T-helper 17 cell (primary cell): ENCODE measurements at regions not wholly inside any gene's neighbourhood (a gene's known extent, or its start where the extent isn't known, plus 50 kb on each side); places are given as distances from the start of the nearest gene placed in this dataset.
A peak's percentile ranks its signal among the peaks of the same experiment; 100 is the strongest.

Experiments used
- ATAC-seq: fragments of 150-1000 bp; cut with Tn5 transposase; 2 replicates; pipeline ENCODE4 v1.10.0; 2021; ENCODE audit warnings: mild to moderate bottlenecking, moderate library complexity
- DNase-seq, 3 donors: peaks; one replicate each; pipeline versions ENCODE4 v3.0.0 to v3.0.0-alpha.2; 2020 to 2021
- H3K9me3 ChIP-seq: one replicate; pipeline ENCODE4 v1.7.0; 2013; ENCODE audit warnings: low read length, mild to moderate bottlenecking; ENCODE audit not compliant: control insufficient read depth, poor library complexity, severe bottlenecking
- H3K27ac Mint-ChIP-seq: one replicate; pipeline ENCODE4 v1.8.0; 2022; ENCODE audit warnings: mild to moderate bottlenecking, moderate library complexity, mixed read lengths
- H3K27me3 Mint-ChIP-seq: one replicate; pipeline ENCODE4 v1.8.0; 2022; ENCODE audit warnings: mixed read lengths
- H3K36me3 Mint-ChIP-seq: one replicate; pipeline ENCODE4 v1.8.0; 2022; ENCODE audit warnings: low read depth, mixed read lengths
- H3K4me1 Mint-ChIP-seq: one replicate; pipeline ENCODE4 v1.8.0; 2022; ENCODE audit warnings: mild to moderate bottlenecking, mixed read lengths
- H3K4me3 Mint-ChIP-seq: one replicate; pipeline ENCODE4 v1.8.0; 2022; ENCODE audit warnings: mild to moderate bottlenecking, moderate library complexity, mixed read lengths

DNA sequence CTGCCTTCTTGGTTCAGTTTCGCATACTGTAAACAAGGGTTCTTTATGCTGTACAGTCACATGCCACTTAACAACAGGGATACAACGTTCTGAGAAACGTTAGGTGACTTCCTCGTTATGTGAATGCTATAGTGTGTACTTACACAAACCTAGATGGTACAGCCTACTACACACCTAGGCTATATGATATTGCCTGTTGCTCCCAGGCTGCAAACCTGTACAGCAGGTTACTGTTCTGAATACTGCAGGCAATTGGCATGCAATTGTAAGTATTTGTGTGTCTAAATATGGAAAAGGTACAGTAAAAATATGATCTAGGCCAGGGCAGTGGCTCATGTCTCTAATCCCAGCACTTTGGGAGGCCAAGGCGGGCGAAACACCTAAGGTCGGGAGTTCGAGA, 85.7 kb upstream of the PRDM11 start:
- peaks cover 3% of the 10 kb centered on the region for H3K4me1 Mint-ChIP-seq
- ATAC-seq = no peak
- H3K4me3 Mint-ChIP-seq = no peak overlapping the region

DNA sequence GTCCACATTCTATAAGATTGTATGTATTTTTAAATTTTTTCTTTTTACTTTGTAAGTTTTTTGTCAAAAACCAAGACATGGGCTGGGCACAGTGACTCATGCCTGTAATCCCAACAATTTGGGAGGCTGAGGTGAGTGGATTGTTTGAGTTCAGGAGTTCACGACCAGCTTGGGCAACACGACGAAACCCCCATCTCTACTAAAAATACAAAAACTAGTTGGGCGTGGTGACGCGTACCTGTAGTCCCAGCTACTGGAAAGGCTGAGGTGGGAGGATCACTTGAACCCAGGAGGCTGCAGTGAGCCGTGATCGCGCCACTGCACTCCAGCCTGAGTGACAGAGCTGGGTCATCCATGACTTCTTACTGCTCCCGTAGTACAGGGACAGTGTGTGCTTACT, 84.8 kb upstream of the PRDM11 start:
- ATAC-seq (no peak), DNase-seq (no peak)
- Mint-ChIP-seq H3K4me1 (peaks cover 3% of the 10 kb centered on the region), H3K27ac (no peak overlapping the region), H3K36me3 (peaks cover 2% of the 10 kb centered on the region), H3K27me3 (peaks cover 8% of the 10 kb centered on the region), H3K4me3 (no peak overlapping the region)
- peaks cover 3% of the 10 kb centered on the region for H3K9me3 ChIP-seq

More for the DNA sequence above, 85.7 kb upstream of the PRDM11 start:
- H3K36me3 Mint-ChIP-seq = peaks cover 2% of the 10 kb centered on the region
- H3K9me3 ChIP-seq = no peaks in the 10 kb centered on the region
- H3K27ac Mint-ChIP-seq = no peak overlapping the region
- no peak for DNase-seq
- peaks cover 8% of the 10 kb centered on the region for H3K27me3 Mint-ChIP-seq

DNA sequence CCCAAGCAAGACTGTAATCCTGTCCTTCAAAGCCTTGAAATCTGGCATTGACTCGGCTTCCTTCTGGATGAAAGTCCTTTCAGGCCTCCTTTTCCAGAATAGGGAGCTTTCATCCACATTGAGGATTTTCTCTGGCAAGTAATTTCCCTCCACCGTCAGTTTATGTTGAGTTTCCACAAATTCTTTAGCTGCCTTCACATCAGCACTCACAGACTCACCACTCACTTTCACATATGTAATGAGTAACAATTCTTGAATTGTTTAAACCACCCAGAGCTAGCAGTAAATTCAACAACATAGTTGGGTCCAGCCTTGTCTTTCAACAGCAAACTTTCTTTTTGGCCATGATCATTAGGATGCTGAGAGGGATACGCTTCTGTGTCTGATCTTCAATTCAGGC, 84.3 kb upstream of the PRDM11 start:
- H3K9me3 ChIP-seq = peaks cover 4% of the 10 kb centered on the region
- H3K27me3 Mint-ChIP-seq = peaks cover 8% of the 10 kb centered on the region
- ATAC-seq = no peak
- H3K27ac Mint-ChIP-seq = no peak overlapping the region
- no peak for DNase-seq
- H3K4me3 Mint-ChIP-seq = no peak overlapping the region
- peaks cover 3% of the 10 kb centered on the region for H3K4me1 Mint-ChIP-seq
- H3K36me3 Mint-ChIP-seq = peaks cover 2% of the 10 kb centered on the region

DNA sequence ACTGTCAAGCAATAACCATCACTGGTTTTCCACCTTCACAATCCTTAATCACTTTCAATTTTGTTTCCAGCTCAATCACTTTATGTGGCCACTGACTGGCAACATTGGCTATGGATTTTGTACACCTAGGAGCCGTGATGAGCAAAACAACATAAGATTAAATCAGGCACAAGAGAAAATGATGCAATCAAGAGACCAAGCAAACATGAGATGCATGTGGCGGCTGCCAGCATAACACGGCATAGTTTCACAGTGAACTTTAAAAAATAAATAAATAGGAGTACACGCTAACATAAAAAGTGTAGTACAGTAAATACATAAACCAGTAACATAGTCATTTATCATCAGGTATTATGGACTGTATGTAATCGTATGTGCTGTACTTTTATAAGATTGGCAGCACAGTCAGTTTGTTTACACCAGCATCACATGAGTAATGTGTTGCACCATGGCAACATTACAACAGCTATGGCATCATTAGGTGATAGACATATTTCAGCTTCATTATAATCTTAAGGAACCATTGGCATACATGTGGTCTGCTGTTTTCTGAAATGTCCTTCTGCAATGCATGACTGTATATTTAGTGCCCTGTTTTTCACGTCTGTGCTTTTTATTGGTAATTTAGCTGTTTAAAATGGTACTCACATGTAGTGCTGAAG, 83.3 kb upstream of the PRDM11 start:
- H3K27ac Mint-ChIP-seq = no peak overlapping the region
- H3K4me3 Mint-ChIP-seq = no peak overlapping the region
- H3K9me3 ChIP-seq = peaks cover 4% of the 10 kb centered on the region
- no peak for DNase-seq
- peaks cover 8% of the 10 kb centered on the region for H3K27me3 Mint-ChIP-seq
- ATAC-seq = no peak
- H3K4me1 Mint-ChIP-seq = peaks cover 3% of the 10 kb centered on the region
- peaks cover 2% of the 10 kb centered on the region for H3K36me3 Mint-ChIP-seq

DNA sequence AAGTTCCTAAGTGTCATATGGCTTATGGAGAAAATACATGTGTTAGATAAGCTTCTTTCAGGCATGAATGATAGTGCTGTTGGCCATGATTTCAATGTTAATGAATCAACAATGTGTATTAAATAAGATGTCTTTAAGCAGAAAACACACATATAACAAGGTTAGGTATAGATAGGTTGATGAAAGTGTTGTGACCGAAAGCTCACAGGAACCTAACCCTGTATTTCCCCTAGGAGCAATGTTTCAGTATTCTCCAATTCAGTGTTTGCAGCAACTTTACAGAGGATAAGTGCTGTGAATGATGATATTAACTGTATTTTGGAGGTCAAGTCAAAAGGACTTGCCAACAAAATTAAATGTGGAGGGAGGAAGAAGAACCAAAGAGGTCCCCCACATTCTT, 82.8 kb upstream of the PRDM11 start:
- Mint-ChIP-seq H3K4me3 (no peak overlapping the region), H3K27me3 (peaks cover 8% of the 10 kb centered on the region), H3K36me3 (peaks cover 2% of the 10 kb centered on the region), H3K27ac (no peak overlapping the region), H3K4me1 (peaks cover 3% of the 10 kb centered on the region)
- H3K9me3 ChIP-seq = peaks cover 4% of the 10 kb centered on the region
- DNase-seq = no peak
- no peak for ATAC-seq

DNA sequence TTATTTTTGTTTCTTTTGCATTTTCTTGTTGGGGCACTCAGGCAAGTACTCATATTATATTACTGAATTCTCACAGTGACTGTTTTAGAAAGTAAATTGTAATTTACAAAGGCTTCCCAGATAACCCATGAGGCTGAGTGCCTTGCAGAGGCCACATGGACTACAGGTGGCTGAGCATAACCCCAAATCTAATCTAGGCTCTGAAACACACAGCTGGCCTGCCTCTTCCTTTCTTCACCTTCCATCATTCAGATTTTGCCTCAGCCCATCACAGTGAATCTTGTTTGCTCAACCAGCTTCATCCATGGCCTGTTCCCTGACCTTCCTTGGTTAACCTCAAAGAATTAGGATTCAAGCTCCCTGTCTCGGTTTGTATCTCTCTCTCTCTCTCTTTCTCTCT, 78.5 kb upstream of the PRDM11 start:
- Mint-ChIP-seq H3K27me3 (peaks cover 5% of the 10 kb centered on the region), H3K36me3 (no peaks in the 10 kb centered on the region), H3K4me3 (no peak overlapping the region), H3K27ac (no peak overlapping the region), H3K4me1 (peaks cover 4% of the 10 kb centered on the region)
- DNase-seq = no peak
- H3K9me3 ChIP-seq = peaks cover 4% of the 10 kb centered on the region
- no peak for ATAC-seq

DNA sequence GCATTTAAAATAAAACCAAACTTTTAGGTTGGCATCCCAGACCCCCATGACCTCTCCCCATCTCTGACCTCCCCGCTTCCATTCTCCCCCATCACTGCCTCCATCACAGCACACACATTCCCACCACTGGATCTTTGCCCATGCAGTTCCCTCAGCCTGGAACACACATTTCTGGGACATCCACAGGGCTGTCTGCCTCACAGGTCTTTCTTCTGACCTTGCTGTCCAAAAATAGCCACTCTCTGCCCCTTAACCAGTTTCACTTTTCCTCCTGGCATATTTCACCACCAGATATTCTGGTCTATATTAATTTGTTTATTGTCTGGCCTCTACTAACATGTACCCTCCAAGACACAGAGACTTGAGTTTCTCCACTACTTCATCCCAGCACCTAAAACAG, 75.2 kb upstream of the PRDM11 start:
- no peak overlapping the region for H3K27ac Mint-ChIP-seq
- H3K4me3 Mint-ChIP-seq = no peak overlapping the region
- peaks cover 10% of the 10 kb centered on the region for H3K4me1 Mint-ChIP-seq
- peaks cover 5% of the 10 kb centered on the region for H3K27me3 Mint-ChIP-seq
- no peaks in the 10 kb centered on the region for H3K36me3 Mint-ChIP-seq
- DNase-seq (no peak), ATAC-seq (no peak)
- H3K9me3 ChIP-seq = peaks cover 4% of the 10 kb centered on the region

DNA sequence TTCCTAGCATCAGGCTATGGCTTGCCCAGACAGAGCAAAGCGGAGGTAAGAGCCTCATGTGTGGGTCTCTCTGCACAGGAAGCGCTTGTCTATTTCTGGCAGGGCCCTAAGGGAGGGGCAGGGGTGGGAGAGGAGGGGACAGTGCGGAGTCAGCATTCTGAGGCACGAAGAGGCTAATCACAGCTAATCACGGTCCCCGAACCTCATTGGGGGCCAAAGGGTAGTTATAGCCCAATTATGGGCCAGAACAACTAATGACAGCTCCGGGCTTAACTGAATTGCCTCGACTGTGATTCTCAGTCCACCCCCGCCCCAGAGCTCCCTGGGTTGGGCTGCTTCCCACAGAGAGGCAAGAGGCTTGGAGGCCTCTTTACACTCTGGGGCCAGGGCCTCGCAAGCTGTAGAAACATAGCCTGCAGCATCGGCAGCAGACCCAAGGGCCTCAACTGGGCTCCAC, 72.7 kb upstream of the PRDM11 start:
- Mint-ChIP-seq H3K36me3 (no peaks in the 10 kb centered on the region), H3K27ac (no peak overlapping the region), H3K4me3 (no peak overlapping the region), H3K27me3 (peaks cover 5% of the 10 kb centered on the region), H3K4me1 (peaks cover 10% of the 10 kb centered on the region)
- no peak for DNase-seq
- ATAC-seq = peak; percentile 36
- H3K9me3 ChIP-seq = no peaks in the 10 kb centered on the region

DNA sequence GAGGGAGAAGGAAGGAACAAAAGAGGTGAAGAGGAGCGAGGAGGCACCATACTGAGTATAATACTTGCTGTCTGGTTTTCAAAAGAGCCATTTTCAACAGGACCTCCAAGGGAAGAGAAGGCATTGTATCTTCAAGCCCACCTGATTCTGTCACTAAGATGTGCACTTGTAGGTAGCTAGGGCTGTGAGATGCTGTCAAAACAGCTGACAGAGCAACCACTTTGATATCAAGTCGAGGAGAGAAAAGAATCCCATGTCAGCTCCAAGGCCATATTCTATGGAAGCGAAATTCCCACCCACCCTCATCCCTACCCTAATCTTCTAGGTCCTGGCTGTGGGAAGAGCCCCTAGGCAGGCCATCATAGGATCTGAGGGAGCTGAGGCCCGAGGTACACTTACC, 70.9 kb upstream of the PRDM11 start:
- H3K27ac Mint-ChIP-seq = no peak overlapping the region
- peaks cover 5% of the 10 kb centered on the region for H3K27me3 Mint-ChIP-seq
- no peak for ATAC-seq
- no peak for DNase-seq
- no peaks in the 10 kb centered on the region for H3K9me3 ChIP-seq
- no peak overlapping the region for H3K4me3 Mint-ChIP-seq
- peaks cover 19% of the 10 kb centered on the region for H3K4me1 Mint-ChIP-seq
- H3K36me3 Mint-ChIP-seq = no peaks in the 10 kb centered on the region

DNA sequence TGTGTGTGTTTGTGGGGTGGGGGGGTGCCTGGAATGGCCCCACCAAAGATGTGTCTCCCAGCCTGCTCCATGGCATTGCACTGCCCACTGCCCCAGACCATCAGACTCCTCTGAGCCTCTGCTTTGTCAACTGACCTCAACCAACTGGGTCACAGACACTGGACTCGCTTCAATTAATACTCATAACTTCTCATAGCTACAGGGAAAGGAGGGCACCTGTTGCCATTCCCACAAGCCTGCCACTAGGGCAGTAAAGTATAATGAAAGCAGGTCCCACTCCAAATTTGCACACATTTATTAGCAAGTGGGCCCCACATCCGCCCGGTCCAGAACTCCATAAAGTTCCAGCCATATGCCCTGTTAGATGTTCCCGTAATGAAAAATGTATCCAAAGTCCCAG, 70.5 kb upstream of the PRDM11 start:
- peaks cover 22% of the 10 kb centered on the region for H3K4me1 Mint-ChIP-seq
- H3K36me3 Mint-ChIP-seq = no peaks in the 10 kb centered on the region
- H3K4me3 Mint-ChIP-seq = no peak overlapping the region
- H3K27ac Mint-ChIP-seq = no peak overlapping the region
- no peak for ATAC-seq
- DNase-seq = no peak
- H3K9me3 ChIP-seq = no peaks in the 10 kb centered on the region
- peaks cover 5% of the 10 kb centered on the region for H3K27me3 Mint-ChIP-seq

DNA sequence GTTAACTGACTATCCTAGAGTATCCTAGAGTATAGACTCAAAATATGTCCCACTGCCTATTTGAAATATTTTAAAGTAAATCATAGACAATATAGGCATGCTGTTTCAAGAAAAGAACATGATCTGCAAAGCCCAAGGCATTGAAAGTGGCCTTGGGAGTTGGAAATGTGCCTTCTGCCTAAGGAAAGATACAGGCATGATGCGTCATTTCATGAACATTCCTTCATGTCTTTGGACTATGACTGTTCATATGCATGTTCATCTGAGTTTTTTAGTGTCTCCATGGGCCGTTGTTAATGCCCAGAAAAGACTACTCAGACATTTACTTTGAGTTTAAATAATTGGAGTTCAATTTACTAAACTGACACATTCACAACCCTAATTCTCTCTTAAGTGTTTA, 69.7 kb upstream of the PRDM11 start:
- Mint-ChIP-seq H3K4me3 (no peak overlapping the region), H3K4me1 (peaks cover 22% of the 10 kb centered on the region)

DNA sequence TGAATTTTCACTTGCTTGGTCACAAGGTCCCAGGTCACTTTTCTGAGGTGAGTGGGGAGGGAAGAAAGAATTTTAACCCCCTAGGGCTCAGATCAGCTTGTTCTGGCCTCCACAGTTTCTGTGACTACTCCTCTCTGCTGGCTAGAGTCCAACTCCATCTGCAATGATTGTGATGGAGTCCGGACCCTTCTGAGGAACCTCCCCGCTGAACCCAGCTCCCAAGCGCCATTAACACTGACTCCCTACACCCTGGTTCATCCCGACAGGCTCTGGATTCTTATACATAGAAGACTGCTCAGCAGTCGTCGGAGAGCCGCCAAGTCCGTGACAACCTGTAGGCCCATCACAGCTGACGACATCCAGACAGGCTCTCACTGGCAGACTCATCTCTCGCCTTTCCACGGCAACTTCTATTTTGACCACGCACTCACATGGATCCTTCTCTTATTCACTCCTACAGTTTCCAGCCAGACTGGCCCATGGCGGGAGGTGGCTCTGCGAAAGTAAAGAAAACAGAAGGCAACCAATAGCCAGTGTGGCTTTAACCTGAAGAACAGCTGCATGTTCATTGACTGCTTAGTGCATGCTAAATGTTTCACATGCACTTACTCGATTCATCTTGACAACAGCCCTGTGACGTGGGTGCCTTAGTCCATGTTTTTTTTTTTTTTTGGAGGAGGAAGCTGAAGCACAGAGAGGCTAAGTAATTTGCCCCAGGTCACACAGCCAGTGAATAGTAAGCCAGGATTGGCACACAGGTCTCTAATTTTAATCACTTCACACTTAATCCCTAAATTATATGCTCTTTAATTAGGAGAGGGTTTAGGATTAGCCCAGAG, 68.0 kb upstream of the PRDM11 start:
- ATAC-seq (no peak), DNase-seq (no peak)
- Mint-ChIP-seq H3K27ac (no peak overlapping the region), H3K36me3 (no peaks in the 10 kb centered on the region), H3K4me1 (peaks cover 18% of the 10 kb centered on the region), H3K27me3 (no peaks in the 10 kb centered on the region), H3K4me3 (no peak overlapping the region)
- H3K9me3 ChIP-seq = no peaks in the 10 kb centered on the region

More for the DNA sequence above, 69.7 kb upstream of the PRDM11 start:
- no peaks in the 10 kb centered on the region for H3K36me3 Mint-ChIP-seq
- DNase-seq (no peak), ATAC-seq (no peak)
- no peak overlapping the region for H3K27ac Mint-ChIP-seq
- no peaks in the 10 kb centered on the region for H3K27me3 Mint-ChIP-seq
- H3K9me3 ChIP-seq = no peaks in the 10 kb centered on the region

DNA sequence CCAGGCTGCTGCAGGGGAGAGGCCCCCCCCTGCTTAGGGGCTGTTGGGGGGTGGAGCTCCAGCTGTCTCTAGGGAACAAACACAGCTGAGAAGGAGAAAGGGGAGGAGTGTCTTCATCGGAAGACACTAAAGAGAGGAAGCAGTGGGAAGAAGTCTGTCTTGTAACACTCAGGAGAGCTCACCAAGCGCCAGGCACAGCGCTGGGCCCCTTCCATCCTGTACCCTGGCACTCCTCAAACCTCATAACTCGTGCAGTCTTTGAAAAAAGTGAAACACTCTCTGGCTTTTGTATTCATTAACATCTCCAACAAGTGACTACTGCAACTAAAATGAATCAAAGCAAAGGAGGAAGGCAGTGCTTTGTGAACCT, 67.4 kb upstream of the PRDM11 start:
- no peaks in the 10 kb centered on the region for H3K36me3 Mint-ChIP-seq
- H3K27me3 Mint-ChIP-seq = no peaks in the 10 kb centered on the region
- H3K4me3 Mint-ChIP-seq = no peak overlapping the region
- ATAC-seq (no peak), DNase-seq (no peak)
- peaks cover 18% of the 10 kb centered on the region for H3K4me1 Mint-ChIP-seq
- no peaks in the 10 kb centered on the region for H3K9me3 ChIP-seq
- H3K27ac Mint-ChIP-seq = no peak overlapping the region

DNA sequence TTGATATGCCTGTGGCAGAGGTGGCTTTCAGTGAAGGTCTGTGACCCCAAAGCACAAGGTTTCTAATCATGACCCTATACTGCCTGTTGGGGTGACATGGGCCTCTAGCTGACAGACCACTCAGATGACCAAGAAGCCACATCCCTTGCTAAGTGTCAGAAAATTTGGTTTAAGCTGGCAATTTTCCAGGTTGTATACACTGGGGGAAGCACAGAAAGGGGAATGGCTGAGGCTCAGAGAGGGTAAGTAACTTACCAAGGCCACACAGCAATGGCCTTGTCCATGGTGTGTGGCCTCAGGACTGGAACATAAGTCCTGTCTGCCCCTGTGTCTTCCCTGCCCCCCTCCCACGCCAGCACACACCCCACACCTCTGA, 66.9 kb upstream of the PRDM11 start:
- peak overlapping the region; percentile 70 for H3K4me3 Mint-ChIP-seq
- DNase-seq (no peak), ATAC-seq (no peak)
- H3K4me1 Mint-ChIP-seq = peaks cover 18% of the 10 kb centered on the region
- no peaks in the 10 kb centered on the region for H3K9me3 ChIP-seq
- peak overlapping the region; percentile 89 for H3K27ac Mint-ChIP-seq
- H3K36me3 Mint-ChIP-seq = no peaks in the 10 kb centered on the region
- H3K27me3 Mint-ChIP-seq = no peaks in the 10 kb centered on the region
